HG03025 (cell line): ENCODE measurements at regions not wholly inside any gene's neighbourhood (a gene's known extent, or its start where the extent isn't known, plus 50 kb on each side); places are given as distances from the start of the nearest gene placed in this dataset.

Experiments used
- ATAC-seq: cut with Tn5 transposase; IDR thresholded peaks from one replicate; pipeline ENCODE4 v1.9.1; 2021; ENCODE audit warnings: mild to moderate bottlenecking, moderate library complexity; ENCODE audit not compliant: unreplicated experiment, low FRiP score

DNA sequence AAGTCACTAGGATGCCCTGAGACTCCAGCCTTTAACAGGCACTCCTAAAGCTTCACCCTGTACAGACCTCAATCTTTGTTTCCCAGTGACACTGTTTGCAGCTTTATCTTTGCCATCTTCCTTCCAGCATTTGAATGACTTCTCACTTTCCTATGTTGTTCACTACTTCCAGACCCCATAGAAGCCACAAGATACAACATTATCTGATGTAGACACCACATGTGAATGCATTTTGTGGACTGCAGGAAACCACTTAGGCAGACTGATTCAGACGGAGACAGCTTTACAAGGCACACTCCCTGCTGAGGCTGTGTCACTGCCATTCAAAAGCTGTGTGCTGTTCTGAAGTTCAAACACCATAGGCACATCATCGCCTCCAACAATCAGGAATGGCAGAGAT, 67.3 kb upstream of the SPATS2L start:
- ATAC-seq, result no peak

DNA sequence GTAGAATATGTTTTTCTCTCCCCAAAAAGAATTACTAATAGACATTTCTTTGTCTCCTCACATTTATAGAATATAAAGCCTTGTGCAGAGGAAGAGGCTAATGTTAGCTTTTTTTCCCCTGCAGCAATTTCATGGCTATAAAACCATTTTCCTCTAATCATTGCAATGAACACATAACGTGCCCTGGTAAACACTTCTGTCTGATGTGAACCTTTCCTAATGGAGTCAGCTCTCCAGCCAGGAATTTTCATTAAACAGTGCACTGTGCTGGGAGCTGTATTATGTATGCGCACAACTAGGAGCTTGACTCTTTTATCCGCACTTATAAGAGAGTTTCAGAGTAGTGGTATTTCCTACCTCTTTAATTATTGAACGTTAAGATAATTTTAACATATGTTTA, 63.9 kb upstream of the SPATS2L start:
- no peak for ATAC-seq

DNA sequence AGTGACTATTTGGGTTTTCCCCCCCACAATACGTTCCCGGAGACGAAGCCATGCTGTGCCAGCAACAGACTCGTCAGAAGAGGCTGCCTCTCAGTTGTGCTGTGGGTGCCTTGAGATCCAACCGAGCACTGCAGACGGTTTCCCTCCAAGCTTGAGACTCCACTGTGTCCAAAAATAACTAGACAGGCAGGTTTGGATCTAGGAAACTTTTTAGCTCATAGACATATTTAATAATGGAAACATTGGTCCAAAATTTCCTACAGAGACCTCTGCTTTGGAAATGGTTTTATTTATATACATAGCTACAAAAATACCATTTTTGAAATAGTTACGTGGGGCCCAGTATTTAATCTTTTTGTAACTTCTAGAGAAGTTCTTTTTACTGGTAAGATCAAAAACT, 63.1 kb upstream of the SPATS2L start:
- no peak for ATAC-seq

DNA sequence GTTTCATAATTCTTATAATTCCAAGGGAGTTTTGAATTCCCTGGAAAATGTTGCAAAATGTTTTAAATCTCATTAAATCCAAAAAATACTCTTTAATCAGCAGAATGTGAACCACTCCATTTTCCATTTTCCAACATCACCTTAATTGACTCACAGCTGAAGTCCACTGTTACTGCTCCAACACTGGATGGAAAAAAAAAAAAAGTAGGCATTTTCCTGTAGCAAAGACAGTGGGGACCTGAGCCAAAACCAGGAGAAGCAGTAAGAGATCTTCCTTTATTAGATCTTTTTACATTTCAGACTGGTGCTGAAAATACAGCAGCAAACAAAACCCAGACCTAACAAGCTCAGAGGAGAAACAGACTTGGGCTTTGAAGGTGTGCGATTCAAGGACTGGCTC, 62.4 kb upstream of the SPATS2L start:
- ATAC-seq, result no peak

DNA sequence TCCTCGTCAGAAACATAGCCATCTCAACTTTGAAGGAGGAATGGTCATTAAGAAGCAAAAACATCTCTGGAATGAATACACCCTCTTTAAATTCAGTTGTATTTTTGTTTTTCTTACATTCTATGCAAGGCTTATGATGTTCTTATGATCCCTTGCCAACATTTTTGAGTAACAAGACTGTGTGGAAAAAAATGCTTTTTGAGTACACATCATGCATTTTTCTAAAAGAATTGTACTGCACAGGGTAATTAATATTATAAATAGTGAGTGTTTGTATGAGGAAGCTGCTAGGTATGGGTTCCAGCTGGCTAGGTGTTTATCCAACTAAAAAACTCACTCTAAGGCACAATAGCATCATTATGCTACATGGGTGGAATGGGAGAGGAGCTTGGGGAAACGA, 59.0 kb upstream of the SPATS2L start:
- ATAC-seq, result no peak

DNA sequence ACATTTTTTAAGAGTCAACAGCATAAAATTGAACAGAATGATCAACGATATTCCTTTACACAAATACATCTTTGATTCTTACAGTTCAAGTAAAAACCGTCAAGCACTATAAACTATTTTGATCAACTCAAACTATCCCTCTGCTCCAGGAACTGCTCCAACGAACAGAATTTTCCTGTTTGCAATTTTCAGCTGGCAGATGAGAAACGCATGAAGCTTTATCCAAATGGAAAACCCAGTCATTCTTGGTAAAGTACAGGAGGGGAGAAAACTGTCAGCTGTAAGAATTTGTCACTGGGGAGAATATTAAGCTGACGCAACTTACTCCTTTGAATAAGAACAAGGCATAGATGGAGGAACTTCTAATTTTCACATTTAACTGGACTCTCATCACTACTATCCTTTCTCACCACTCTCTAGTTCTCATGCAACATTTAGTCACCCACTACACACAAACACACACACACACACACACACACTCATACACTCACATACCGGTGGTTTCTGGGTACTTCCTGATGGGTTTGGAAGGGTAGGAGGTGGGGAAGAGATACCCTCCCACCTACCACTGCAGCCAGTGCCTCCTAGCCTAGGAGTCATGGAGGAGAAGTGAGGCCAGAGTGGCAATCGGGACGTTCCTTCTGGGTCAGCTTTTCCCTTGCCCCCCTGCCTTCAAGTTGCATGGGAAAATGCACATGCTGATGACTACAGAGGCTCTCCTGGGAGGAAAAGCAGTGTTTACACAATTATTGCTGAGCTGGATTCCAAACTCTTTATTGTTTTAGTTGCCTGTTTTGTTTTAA, 54.0 kb upstream of the SPATS2L start:
- no peak for ATAC-seq

DNA sequence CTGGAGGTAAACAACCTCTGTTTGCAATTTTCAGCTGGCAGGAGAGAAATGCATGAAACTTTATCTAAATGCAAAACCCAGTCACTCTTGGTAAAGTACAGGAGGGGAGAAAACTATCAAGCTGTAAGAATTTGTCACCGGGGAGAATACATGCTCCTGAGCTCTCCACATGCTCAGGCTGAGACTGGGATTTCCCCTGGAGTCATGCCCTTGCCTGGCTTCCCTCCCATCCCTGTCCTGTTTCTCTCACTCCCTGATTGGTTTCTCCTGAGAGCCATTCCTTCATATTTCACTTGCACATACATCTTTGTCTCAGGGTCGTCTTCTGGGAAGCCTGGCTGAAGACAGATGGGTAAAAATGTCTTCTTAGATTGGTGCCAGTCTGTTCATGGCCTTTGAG, 52.9 kb upstream of the SPATS2L start:
- no peak for ATAC-seq

DNA sequence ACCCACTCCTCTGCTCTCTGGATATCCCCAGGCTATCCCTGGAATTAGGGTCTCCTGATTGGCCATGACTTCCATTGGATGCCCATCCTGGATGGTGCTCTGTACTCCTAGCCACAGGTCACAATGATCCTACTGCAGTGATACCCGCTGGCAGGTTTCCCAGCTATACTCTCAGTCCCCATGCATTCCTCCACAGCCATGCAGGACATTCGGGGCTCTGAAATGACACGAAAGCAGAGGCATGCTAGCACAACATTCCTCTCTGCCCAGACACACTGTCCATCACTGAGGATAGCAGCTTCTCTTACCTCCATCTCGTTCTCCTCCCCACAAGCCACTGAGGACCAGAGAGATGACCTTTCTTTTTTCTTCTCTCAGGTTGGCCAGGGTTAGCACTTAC, 51.7 kb upstream of the SPATS2L start:
- ATAC-seq, result no peak

DNA sequence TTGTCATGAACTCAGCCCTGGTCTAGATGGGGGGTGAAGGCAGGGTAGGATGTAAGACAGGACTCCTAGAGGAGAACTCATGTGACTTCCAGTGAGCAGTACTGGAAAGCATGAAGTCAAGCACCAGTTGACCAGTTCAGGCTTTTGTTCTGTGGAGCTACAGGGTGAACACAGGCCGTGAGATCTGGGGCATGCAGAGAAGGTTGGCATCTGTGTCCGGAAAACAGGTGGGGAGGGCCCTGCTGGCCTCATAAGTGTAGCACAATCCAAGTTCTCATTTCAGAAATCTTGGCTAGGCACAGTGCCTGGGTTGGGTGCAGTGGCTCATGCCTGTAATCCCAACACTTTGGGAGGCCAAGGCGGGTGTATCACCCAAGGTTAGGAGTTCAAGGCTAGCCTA, 50.9 kb upstream of the SPATS2L start:
- ATAC-seq, result no peak
